K562 (cell line): ENCODE measurements at regions not wholly inside any gene's neighbourhood (a gene's known extent, or its start where the extent isn't known, plus 50 kb on each side); places are given as distances from the start of the nearest gene placed in this dataset.

Experiments used
- ATAC-seq: fragments of 200-7000 bp; cut with Tn5 transposase; 3 replicates; pipeline ENCODE4 v1.9.1; 2020; ENCODE audit warnings: moderate library complexity
- BruUV-seq: library from RNA; stranded (reverse); fragments of 400-500 nt; replicated peaks from 2 replicates; lab custom pipeline; 2021; lab: Mats Ljungman, UMichigan
- CTCF ChIA-PET: fragments of 300-600 bp; formaldehyde crosslinking; extraction: SDS; loops from one replicate; lab custom pipeline; 2021; ENCODE audit warnings: low intra/inter-chr PET ratio; lab: Yijun Ruan, JAX
- POLR2A ChIA-PET: fragments of 300-600, 350-650 bp; sonication (Branson Sonifier 250); formaldehyde crosslinking; extraction: SDS; loops from one replicate; lab custom pipeline; 2021; ENCODE audit warnings: antibody characterized with exemption, inconsistent platforms; lab: Yijun Ruan, JAX
- DNase-seq, 4 experiments: peaks; one replicate each; pipeline versions ENCODE4 v3.0.0 to v3.0.0-alpha.2; 2011 to 2018; ENCODE audit warnings: low spot score in 3 of 4, mixed read lengths in 3 of 4; ENCODE audit errors: extremely low read depth in 1 of 4
- FAIRE-seq: peaks from 2 replicates; lab custom pipeline; 2011; peaks lifted over from hg19 to GRCh38; lab: Jason Lieb, UNC
- H2AFZ ChIP-seq: 2 replicates; pipeline ENCODE4 v1.6.0; 2011; ENCODE audit warnings: low read depth, low read length, control low read depth, inconsistent platforms
- H3K27ac ChIP-seq: fragments of 200-600 bp; 3 replicates; pipeline ENCODE4 v1.8.0; 2011; ENCODE audit warnings: low read depth, mild to moderate bottlenecking, control low read depth, inconsistent platforms, low read length, moderate library complexity, mixed read lengths; ENCODE audit errors: extremely low read depth
- H3K27me3 ChIP-seq, 2 experiments: fragments of 300-600 bp in 1 of 2; 2 replicates in 1 of 2; 3 replicates in 1 of 2; pipeline versions ENCODE4 v1.6.0 to v1.8.0; 2011; ENCODE audit warnings: inconsistent platforms in 2 of 2, low read length in 2 of 2, mild to moderate bottlenecking in 1 of 2, mixed read lengths in 1 of 2, moderate library complexity in 1 of 2; ENCODE audit not compliant: control insufficient read depth in 2 of 2, insufficient read depth in 2 of 2
- H3K36me3 ChIP-seq: fragments of 300-600 bp; 3 replicates; pipeline ENCODE4 v1.8.0; 2011; ENCODE audit warnings: mild to moderate bottlenecking, low read length, inconsistent platforms; ENCODE audit not compliant: control insufficient read depth, insufficient read depth
- H3K4me1 ChIP-seq, 2 experiments: fragments of 200-600 bp in 1 of 2; replicated peaks in 1 of 2; 2 replicates in 1 of 2; 3 replicates in 1 of 2; pipeline versions ENCODE4 v1.5.1 to v1.8.0; 2011; ENCODE audit warnings: inconsistent platforms in 2 of 2, low read length in 2 of 2, mild to moderate bottlenecking in 1 of 2, mixed read lengths in 1 of 2, moderate library complexity in 1 of 2; ENCODE audit not compliant: control insufficient read depth in 2 of 2, insufficient read depth in 2 of 2
- H3K4me2 ChIP-seq: 2 replicates; pipeline ENCODE4 v1.6.1; 2011; ENCODE audit warnings: low read length, control low read depth, inconsistent platforms, mixed read lengths; ENCODE audit not compliant: insufficient read depth
- H3K4me3 ChIP-seq: fragments of 200-600 bp; sonication (generic), shearing (Covaris generic); 2 replicates; pipeline ENCODE4 v1.5.1; 2016; ENCODE audit warnings: control low read depth, inconsistent platforms
- H3K79me2 ChIP-seq: fragments of 200-600 bp; 3 replicates; pipeline ENCODE4 v1.8.0; 2011; ENCODE audit warnings: low read length, inconsistent platforms; ENCODE audit not compliant: control insufficient read depth, insufficient read depth
- H3K9ac ChIP-seq, 2 experiments: 2 replicates each; pipeline versions ENCODE4 v1.6.0 to v1.6.1; 2011; ENCODE audit warnings: low read depth in 2 of 2, low read length in 2 of 2, control low read depth in 1 of 2, inconsistent platforms in 1 of 2, mild to moderate bottlenecking in 1 of 2, mixed read lengths in 1 of 2; ENCODE audit not compliant: insufficient read depth in 1 of 2
- H3K9me1 ChIP-seq: one replicate; pipeline ENCODE4 v1.6.0; 2011; ENCODE audit warnings: inconsistent platforms, mild to moderate bottlenecking, low read length, moderate library complexity; ENCODE audit not compliant: control insufficient read depth, insufficient read depth
- H3K9me3 ChIP-seq: replicated peaks from 2 replicates; pipeline ENCODE4 v1.5.1; 2011; ENCODE audit warnings: low read depth, low read length, inconsistent platforms; ENCODE audit not compliant: control insufficient read depth, insufficient read depth
- H4K20me1 ChIP-seq: replicated peaks from 2 replicates; pipeline ENCODE4 v1.6.1; 2011; ENCODE audit warnings: low read length, inconsistent platforms, mixed read lengths; ENCODE audit not compliant: control insufficient read depth, insufficient read depth
- CAMTA2 ChIP-seq: fragments of 250-450 bp; sonication (Bioruptor Pico); conservative IDR thresholded peaks from 2 replicates; pipeline ENCODE4 v1.5.1; 2022
- E2F8 ChIP-seq: fragments of 450-650 bp; IDR thresholded peaks from 2 replicates; pipeline ENCODE4 v1.7.1; 2018; ENCODE audit warnings: mild to moderate bottlenecking, low read depth; ENCODE audit not compliant: partially characterized antibody
- FOXO4 ChIP-seq: fragments of 450-650 bp; formaldehyde crosslinking; IDR thresholded peaks from 2 replicates; pipeline ENCODE4 v1.4.0; 2020; ENCODE audit warnings: mild to moderate bottlenecking, moderate library complexity
- NFE2L1 ChIP-seq: fragments of 450-650 bp; IDR thresholded peaks from 2 replicates; pipeline ENCODE4 v1.6.1; 2016; ENCODE audit warnings: missing genetic modification characterization, low read depth, mild to moderate bottlenecking, missing compliant biosample characterization, moderate library complexity, borderline replicate concordance
- POLR2AphosphoS5 ChIP-seq: IDR thresholded peaks from 2 replicates; pipeline ENCODE4 v1.6.1; 2011; ENCODE audit warnings: mild to moderate bottlenecking, low read depth, low read length, moderate library complexity; ENCODE audit not compliant: control insufficient read depth, insufficient read depth
- SRSF9 ChIP-seq: fragments of 200-400 bp; formaldehyde crosslinking; IDR thresholded peaks from 2 replicates; pipeline ENCODE4 v1.6.1; 2017; ENCODE audit warnings: low read depth, low read length, borderline replicate concordance
- U2AF2 ChIP-seq: fragments of 200-400 bp; formaldehyde crosslinking; optimal IDR thresholded peaks from 2 replicates; pipeline ENCODE3; 2017; ENCODE audit warnings: low read depth, mild to moderate bottlenecking, low read length
- UBTF ChIP-seq, 2 experiments: IDR thresholded peaks; 2 replicates each; pipeline ENCODE4 v1.6.1; 2012; ENCODE audit warnings: improper control_type of control experiment in 2 of 2, low read depth in 2 of 2, low read length in 2 of 2, borderline replicate concordance in 1 of 2
- ZBTB43 ChIP-seq: sonication (generic); formaldehyde crosslinking; IDR thresholded peaks from 2 replicates; pipeline ENCODE4 v1.8.0; 2023; ENCODE audit warnings: mild to moderate bottlenecking, missing genetic modification reagents
- WGBS: fragments of 100-300 bp; shearing (Covaris generic); methylation state at CpG from one replicate; pipeline ENCODE4 v1.1.6; 2016; ENCODE audit warnings: low coverage, mixed read lengths; ENCODE audit not compliant: insufficient coverage; ENCODE audit errors: missing lambda C conversion rate; 5-methylcytosine and 5-hydroxymethylcytosine counted together
- in situ Hi-C: fragments of 300-500 bp; cut with MboI; formaldehyde crosslinking; loops from 4 replicates; pipeline ENCODE4 v1.15.0; 2018; ENCODE audit warnings: inconsistent platforms, mixed read lengths
- intact Hi-C: fragments of 100-400 bp; cut with micrococcal nuclease; formaldehyde crosslinking; loops from 2 replicates; pipeline ENCODE4 v1.14.2; 2022

- no peak for TF ChIP-seq UBTF (IDR thresholded peaks at IDR 0.05; ENCODE audit: borderline replicate concordance in 1 of 2, low read depth in 2 of 2, low read length in 2 of 2)
- no peak for TF ChIP-seq POLR2AphosphoS5
Measured at GRCh38 chr2:36147670-36148390, 207.7 kb upstream of the CRIM1 start (continued).

GRCh38 chr2:36146765-36147164 is 208.8 kb upstream of the CRIM1 start:
- in situ Hi-C loops (no loop called here), intact Hi-C loops (no loop called here)
- 0% methylated on average over 5 of the region's 5 CpGs for WGBS
- ChIA-PET POLR2A (no interaction called here), CTCF (no interaction called here)
- Histone ChIP-seq H3K27ac (no peak overlapping the region), H3K27me3 (no peaks in the 10 kb centered on the region), H3K79me2 (no peaks in the 10 kb centered on the region), H3K9ac (no peak overlapping the region), H3K9me1 (no peaks in the 10 kb centered on the region), H3K4me1 (no peaks in the 10 kb centered on the region), H3K4me2 (no peak overlapping the region), H3K36me3 (no peaks in the 10 kb centered on the region), H3K4me3 (no peak overlapping the region), H3K9me3 (no peaks in the 10 kb centered on the region), H2AFZ (no peak overlapping the region), H4K20me1 (no peaks in the 10 kb centered on the region)
- DNase-seq, result no peak
- ATAC-seq, result no peak
- FAIRE-seq, result no peak
- no TSS peak for BruUV-seq
- TF ChIP-seq CAMTA2 (CRISPR knock-in tag) (no peak), E2F8 (no peak), NFE2L1 (no peak), ZBTB43 (CRISPR knock-in tag) (no peak), SRSF9 (no peak), U2AF2 (no peak), FOXO4 (CRISPR knock-in tag) (no peak)
